GM12878 (cell line): ENCODE measurements at regions not wholly inside any gene's neighbourhood (a gene's known extent, or its start where the extent isn't known, plus 50 kb on each side); places are given as distances from the start of the nearest gene placed in this dataset.

Experiments
- EP300 ChIP-seq, 2 experiments: fragments of 150-350 bp in 1 of 2; IDR thresholded peaks; 2 replicates each; pipeline ENCODE4 v1.6.1; 2011 to 2012; ENCODE audit warnings: low read depth in 2 of 2, low read length in 2 of 2, borderline replicate concordance in 1 of 2, improper control_type of control experiment in 1 of 2, inconsistent platforms in 1 of 2; ENCODE audit not compliant: control insufficient read depth in 1 of 2
- HCFC1 ChIP-seq: fragments of 150-350 bp; IDR thresholded peaks from 2 replicates; pipeline ENCODE4 v1.6.1; 2014; ENCODE audit warnings: low read length
- POLR2AphosphoS5 ChIP-seq: IDR thresholded peaks from 2 replicates; pipeline ENCODE4 v1.6.1; 2011; ENCODE audit warnings: mild to moderate bottlenecking, low read length, inconsistent platforms
- SUPT20H ChIP-seq: IDR thresholded peaks from 2 replicates; pipeline ENCODE4 v1.6.1; 2011; ENCODE audit warnings: low read depth, mild to moderate bottlenecking, low read length, moderate library complexity, borderline replicate concordance; ENCODE audit not compliant: control insufficient read depth
- TF ChIP-seq, protein P1 (sequence below): fragments of 450-650 bp; IDR thresholded peaks from 2 replicates; pipeline ENCODE4 v1.6.1; 2017; ENCODE audit warnings: mild to moderate bottlenecking, low read depth, inconsistent platforms; ENCODE audit not compliant: poor library complexity, severe bottlenecking
- TF ChIP-seq, protein P2 (sequence below), 3 experiments: IDR thresholded peaks in 2 of 3; conservative IDR thresholded peaks in 1 of 3; 2 replicates each; pipeline ENCODE4 v1.5.1; 2011; ENCODE audit warnings: low read depth in 3 of 3, low read length in 3 of 3, mild to moderate bottlenecking in 3 of 3, control low read depth in 2 of 3, moderate library complexity in 2 of 3, inconsistent platforms in 1 of 3, mixed read lengths in 1 of 3; ENCODE audit not compliant: control insufficient read depth in 2 of 3, insufficient read depth in 1 of 3; ENCODE audit errors: extremely low read depth in 1 of 3
- TF ChIP-seq, protein P3 (sequence below): IDR thresholded peaks from 2 replicates; pipeline ENCODE4 v1.6.1; 2012; ENCODE audit warnings: low read depth, low read length, improper control_type of control experiment
- TF ChIP-seq, protein P4 (sequence below): IDR thresholded peaks from 2 replicates; pipeline ENCODE4 v1.6.1; 2012; ENCODE audit warnings: low read depth, low read length, improper control_type of control experiment

DNA sequence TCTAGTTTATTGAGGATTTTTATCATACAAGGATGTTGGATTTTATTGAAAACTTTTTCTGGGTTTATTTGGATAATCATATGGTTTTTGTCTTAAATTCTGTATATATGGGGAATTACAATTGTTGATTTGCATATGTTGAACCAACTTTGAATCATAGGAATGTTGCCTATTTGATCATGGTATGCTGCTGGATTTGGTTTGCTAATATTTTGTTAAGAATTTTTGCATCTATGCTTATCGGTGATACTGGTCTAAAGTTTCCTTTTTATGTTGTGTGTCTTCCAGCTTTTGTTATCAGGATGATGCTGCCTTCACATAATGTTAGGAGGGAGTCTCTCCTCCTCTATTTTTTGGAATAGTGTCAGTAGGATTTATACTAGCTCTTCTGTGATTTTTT lies 745.0 kb downstream of the PRELID2 start:
- TF ChIP-seq HCFC1 (no peak), POLR2AphosphoS5 (no peak), SUPT20H (no peak), EP300 (IDR thresholded peaks at IDR 0.05; ENCODE audit: borderline replicate concordance in 1 of 2, control insufficient read depth in 1 of 2, low read depth in 2 of 2, low read length in 2 of 2) (no peak)
- TF ChIP-seq, protein P1, sequence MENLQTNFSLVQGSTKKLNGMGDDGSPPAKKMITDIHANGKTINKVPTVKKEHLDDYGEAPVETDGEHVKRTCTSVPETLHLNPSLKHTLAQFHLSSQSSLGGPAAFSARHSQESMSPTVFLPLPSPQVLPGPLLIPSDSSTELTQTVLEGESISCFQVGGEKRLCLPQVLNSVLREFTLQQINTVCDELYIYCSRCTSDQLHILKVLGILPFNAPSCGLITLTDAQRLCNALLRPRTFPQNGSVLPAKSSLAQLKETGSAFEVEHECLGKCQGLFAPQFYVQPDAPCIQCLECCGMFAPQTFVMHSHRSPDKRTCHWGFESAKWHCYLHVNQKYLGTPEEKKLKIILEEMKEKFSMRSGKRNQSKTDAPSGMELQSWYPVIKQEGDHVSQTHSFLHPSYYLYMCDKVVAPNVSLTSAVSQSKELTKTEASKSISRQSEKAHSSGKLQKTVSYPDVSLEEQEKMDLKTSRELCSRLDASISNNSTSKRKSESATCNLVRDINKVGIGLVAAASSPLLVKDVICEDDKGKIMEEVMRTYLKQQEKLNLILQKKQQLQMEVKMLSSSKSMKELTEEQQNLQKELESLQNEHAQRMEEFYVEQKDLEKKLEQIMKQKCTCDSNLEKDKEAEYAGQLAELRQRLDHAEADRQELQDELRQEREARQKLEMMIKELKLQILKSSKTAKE: no peak
- TF ChIP-seq, protein P2, sequence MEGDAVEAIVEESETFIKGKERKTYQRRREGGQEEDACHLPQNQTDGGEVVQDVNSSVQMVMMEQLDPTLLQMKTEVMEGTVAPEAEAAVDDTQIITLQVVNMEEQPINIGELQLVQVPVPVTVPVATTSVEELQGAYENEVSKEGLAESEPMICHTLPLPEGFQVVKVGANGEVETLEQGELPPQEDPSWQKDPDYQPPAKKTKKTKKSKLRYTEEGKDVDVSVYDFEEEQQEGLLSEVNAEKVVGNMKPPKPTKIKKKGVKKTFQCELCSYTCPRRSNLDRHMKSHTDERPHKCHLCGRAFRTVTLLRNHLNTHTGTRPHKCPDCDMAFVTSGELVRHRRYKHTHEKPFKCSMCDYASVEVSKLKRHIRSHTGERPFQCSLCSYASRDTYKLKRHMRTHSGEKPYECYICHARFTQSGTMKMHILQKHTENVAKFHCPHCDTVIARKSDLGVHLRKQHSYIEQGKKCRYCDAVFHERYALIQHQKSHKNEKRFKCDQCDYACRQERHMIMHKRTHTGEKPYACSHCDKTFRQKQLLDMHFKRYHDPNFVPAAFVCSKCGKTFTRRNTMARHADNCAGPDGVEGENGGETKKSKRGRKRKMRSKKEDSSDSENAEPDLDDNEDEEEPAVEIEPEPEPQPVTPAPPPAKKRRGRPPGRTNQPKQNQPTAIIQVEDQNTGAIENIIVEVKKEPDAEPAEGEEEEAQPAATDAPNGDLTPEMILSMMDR (IDR thresholded peaks at IDR 0.05 in 2 of 3, conservative IDR thresholded peaks at IDR 0.05 in 1 of 3; ENCODE audit: control insufficient read depth in 2 of 3, extremely low read depth in 1 of 3, insufficient read depth in 1 of 3, low read depth in 3 of 3, low read length in 3 of 3): no peak
- TF ChIP-seq, protein P3, sequence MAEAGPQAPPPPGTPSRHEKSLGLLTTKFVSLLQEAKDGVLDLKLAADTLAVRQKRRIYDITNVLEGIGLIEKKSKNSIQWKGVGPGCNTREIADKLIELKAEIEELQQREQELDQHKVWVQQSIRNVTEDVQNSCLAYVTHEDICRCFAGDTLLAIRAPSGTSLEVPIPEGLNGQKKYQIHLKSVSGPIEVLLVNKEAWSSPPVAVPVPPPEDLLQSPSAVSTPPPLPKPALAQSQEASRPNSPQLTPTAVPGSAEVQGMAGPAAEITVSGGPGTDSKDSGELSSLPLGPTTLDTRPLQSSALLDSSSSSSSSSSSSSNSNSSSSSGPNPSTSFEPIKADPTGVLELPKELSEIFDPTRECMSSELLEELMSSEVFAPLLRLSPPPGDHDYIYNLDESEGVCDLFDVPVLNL: no peak
- TF ChIP-seq, protein P4, sequence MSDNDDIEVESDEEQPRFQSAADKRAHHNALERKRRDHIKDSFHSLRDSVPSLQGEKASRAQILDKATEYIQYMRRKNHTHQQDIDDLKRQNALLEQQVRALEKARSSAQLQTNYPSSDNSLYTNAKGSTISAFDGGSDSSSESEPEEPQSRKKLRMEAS: no peak
